Liver (tissue), 9 donors: ENCODE measurements at regions not wholly inside any gene's neighbourhood (a gene's known extent, or its start where the extent isn't known, plus 50 kb on each side); places are given as distances from the start of the nearest gene placed in this dataset. TPM values are rescaled to one million over a fixed set of nuclear protein-coding genes. Genes with fewer than 3 reads are reported as not detected.

ENCODE experiments used
- DNase-seq: peaks from one replicate; pipeline ENCODE4 v3.0.0-alpha.2; 2017; ENCODE audit warnings: low spot score
- H3K27ac ChIP-seq, 2 donors: one replicate each; pipeline ENCODE4 v1.7.0; 2013; ENCODE audit warnings: inconsistent platforms in 2 of 2, low read length in 2 of 2, control low read depth in 1 of 2, low read depth in 1 of 2, mild to moderate bottlenecking in 1 of 2
- H3K27me3 ChIP-seq, 4 donors: one replicate each; pipeline versions ENCODE4 v1.6.1 to v1.7.0; 2013; ENCODE audit warnings: low read length in 3 of 4, inconsistent platforms in 1 of 4, mild to moderate bottlenecking in 1 of 4, moderate library complexity in 1 of 4; ENCODE audit not compliant: control insufficient read depth in 4 of 4, insufficient read depth in 4 of 4
- H3K36me3 ChIP-seq, 4 donors: one replicate each; pipeline versions ENCODE4 v1.6.1 to v1.7.0; 2013; ENCODE audit warnings: low read length in 3 of 4, mild to moderate bottlenecking in 3 of 4, low read depth in 1 of 4, moderate library complexity in 1 of 4; ENCODE audit not compliant: control insufficient read depth in 4 of 4, insufficient read depth in 3 of 4
- H3K4me1 ChIP-seq, 4 donors: one replicate each; pipeline versions ENCODE4 v1.6.1 to v1.7.0; 2013; ENCODE audit warnings: low read length in 3 of 4, mild to moderate bottlenecking in 3 of 4, moderate library complexity in 1 of 4; ENCODE audit not compliant: control insufficient read depth in 4 of 4, insufficient read depth in 4 of 4
- H3K4me3 ChIP-seq, 3 donors: one replicate each; pipeline versions ENCODE4 v1.6.1 to v1.7.0; 2013; ENCODE audit warnings: low read length in 3 of 3, control low read depth in 1 of 3, low read depth in 1 of 3, mild to moderate bottlenecking in 1 of 3
- H3K9ac ChIP-seq, 2 donors: one replicate each; pipeline ENCODE4 v1.7.0; 2013; ENCODE audit warnings: low read length in 2 of 2, mild to moderate bottlenecking in 2 of 2, moderate library complexity in 2 of 2, control low read depth in 1 of 2, low read depth in 1 of 2
- H3K9me3 ChIP-seq, 4 donors: one replicate each; pipeline versions ENCODE4 v1.6.1 to v1.7.0; 2013; ENCODE audit warnings: low read length in 3 of 4; ENCODE audit not compliant: control insufficient read depth in 4 of 4
- EGR1 ChIP-seq, 2 donors: IDR thresholded peaks; 2 replicates each; pipeline ENCODE4 v1.6.1; 2016 to 2018; ENCODE audit warnings: antibody characterized with exemption in 2 of 2, low read depth in 2 of 2
- FOXA2 ChIP-seq: IDR thresholded peaks from 2 replicates; pipeline ENCODE4 v1.6.1; 2016; ENCODE audit warnings: antibody characterized with exemption
- HNF4A ChIP-seq, 2 donors: conservative IDR thresholded peaks; 2 replicates each; pipeline ENCODE4 v1.6.1; 2016; ENCODE audit warnings: antibody characterized with exemption in 2 of 2, mild to moderate bottlenecking in 2 of 2
- NR2F2 ChIP-seq: IDR thresholded peaks from 2 replicates; pipeline ENCODE4 v1.6.1; 2016; ENCODE audit warnings: antibody characterized with exemption
- RAD21 ChIP-seq, 2 donors: IDR thresholded peaks; 2 replicates each; pipeline ENCODE4 v1.6.1; 2016; ENCODE audit warnings: antibody characterized with exemption in 2 of 2, mild to moderate bottlenecking in 2 of 2
- SP1 ChIP-seq: IDR thresholded peaks from 2 replicates; pipeline ENCODE4 v1.6.1; 2018; ENCODE audit warnings: antibody characterized with exemption, mild to moderate bottlenecking
- WGBS: extraction: QIAGEN DNeasy Blood & Tissue Kit; methylation state at CpG from one replicate; pipeline ENCODE4 v1.1.7; 2013; 5-methylcytosine and 5-hydroxymethylcytosine counted together
- small RNA-seq: library from RNA; depleted of rRNA; stranded (forward); fragments of <200 nt; gene quantifications from one replicate; pipeline ENCODE3, GENCODE V24; 2014
- TF ChIP-seq, protein P1 (sequence below): fragments of 150-350 bp; IDR thresholded peaks from 2 replicates; pipeline ENCODE4 v1.5.1; 2017; ENCODE audit warnings: improper control_type of control experiment, low read depth, low read length; ENCODE audit not compliant: missing input control
- donor health status: healthy.
- donor health status: healthy.
- donor health status: healthy.
- donor health status: healthy.
- donor health status: healthy.

GRCh38 chr15:36529296-36530011, 50.0 kb upstream of the CDIN1 start:
- peaks cover 0 to 2% (median 0%) of the 10 kb centered on the region in 4 donors for H3K27me3 ChIP-seq
- H3K9me3 ChIP-seq: peaks cover 0 to 2% (median 0%) of the 10 kb centered on the region in 4 donors
- no peak overlapping the region for H3K9ac ChIP-seq
- WGBS: 79% methylated on average over 7 of the region's 7 CpGs
- TF ChIP-seq NR2F2 (no peak), SP1 (no peak), FOXA2 (no peak), EGR1 (IDR thresholded peaks at IDR 0.05; ENCODE audit: low read depth in 2 of 2) (no peak), RAD21 (IDR thresholded peaks at IDR 0.05) (no peak), HNF4A (conservative IDR thresholded peaks at IDR 0.05) (no peak)
- TF ChIP-seq, protein P1, sequence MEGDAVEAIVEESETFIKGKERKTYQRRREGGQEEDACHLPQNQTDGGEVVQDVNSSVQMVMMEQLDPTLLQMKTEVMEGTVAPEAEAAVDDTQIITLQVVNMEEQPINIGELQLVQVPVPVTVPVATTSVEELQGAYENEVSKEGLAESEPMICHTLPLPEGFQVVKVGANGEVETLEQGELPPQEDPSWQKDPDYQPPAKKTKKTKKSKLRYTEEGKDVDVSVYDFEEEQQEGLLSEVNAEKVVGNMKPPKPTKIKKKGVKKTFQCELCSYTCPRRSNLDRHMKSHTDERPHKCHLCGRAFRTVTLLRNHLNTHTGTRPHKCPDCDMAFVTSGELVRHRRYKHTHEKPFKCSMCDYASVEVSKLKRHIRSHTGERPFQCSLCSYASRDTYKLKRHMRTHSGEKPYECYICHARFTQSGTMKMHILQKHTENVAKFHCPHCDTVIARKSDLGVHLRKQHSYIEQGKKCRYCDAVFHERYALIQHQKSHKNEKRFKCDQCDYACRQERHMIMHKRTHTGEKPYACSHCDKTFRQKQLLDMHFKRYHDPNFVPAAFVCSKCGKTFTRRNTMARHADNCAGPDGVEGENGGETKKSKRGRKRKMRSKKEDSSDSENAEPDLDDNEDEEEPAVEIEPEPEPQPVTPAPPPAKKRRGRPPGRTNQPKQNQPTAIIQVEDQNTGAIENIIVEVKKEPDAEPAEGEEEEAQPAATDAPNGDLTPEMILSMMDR: no peak
- H3K36me3 ChIP-seq: no peaks in the 10 kb centered on the region
- no peak overlapping the region for H3K27ac ChIP-seq
- H3K4me3 ChIP-seq: no peak overlapping the region
- no peak for DNase-seq
- H3K4me1 ChIP-seq: no peaks in the 10 kb centered on the region

Small RNAs in the stretch of these regions (small RNA-seq; reads per million reads assigned to genes)
- not detected for gene AC068867.1
- gene MIR4510: not detected
